Left lung (tissue), 4 donors: ENCODE measurements at regions not wholly inside any gene's neighbourhood (a gene's known extent, or its start where the extent isn't known, plus 50 kb on each side); places are given as distances from the start of the nearest gene placed in this dataset.

Experiments
- ATAC-seq: fragments of 200-7000 bp; cut with Tn5 transposase; one replicate; pipeline ENCODE4 v1.9.1; 2020; ENCODE audit warnings: moderate library complexity
- DNase-seq, 4 donors: peaks; one replicate each; pipeline ENCODE4 v3.0.0-alpha.2; 2013 to 2020
- H3K27ac ChIP-seq, 2 donors: fragments of 200-600 bp; sonication (generic) in 1 of 2; one replicate each; pipeline versions ENCODE4 v1.5.0 to v1.8.0; 2020 to 2021
- H3K27me3 ChIP-seq, 2 donors: fragments of 200-600 bp; sonication (generic) in 1 of 2; one replicate each; pipeline versions ENCODE4 v1.5.0 to v1.8.0; 2020 to 2021
- H3K36me3 ChIP-seq, 2 donors: fragments of 200-600 bp; sonication (generic) in 1 of 2; one replicate each; pipeline versions ENCODE4 v1.5.0 to v1.8.0; 2020 to 2021
- H3K4me1 ChIP-seq, 2 donors: fragments of 200-600 bp; one replicate each; pipeline ENCODE4 v1.8.0; 2021
- H3K4me3 ChIP-seq, 2 donors: fragments of 200-600 bp; sonication (generic) in 1 of 2; one replicate each; pipeline versions ENCODE4 v1.5.0 to v1.8.0; 2020 to 2021; ENCODE audit warnings: mild to moderate bottlenecking in 1 of 2
- H3K9me3 ChIP-seq, 2 donors: fragments of 200-600 bp; sonication (generic) in 1 of 2; one replicate each; pipeline versions ENCODE4 v1.5.0 to v1.8.0; 2020 to 2021
- intact Hi-C, 2 donors: fragments of 100-400 bp; cut with DNase I; formaldehyde crosslinking; loops; one replicate each; pipeline versions ENCODE4 v1.11.2 to v1.14.2; 2022
- TF ChIP-seq, protein P1 (sequence below), 2 donors: fragments of 200-600 bp; sonication (generic) in 1 of 2; IDR thresholded peaks; one replicate each; pipeline versions ENCODE4 v1.5.0 to v1.8.0; 2021; ENCODE audit warnings: antibody characterized with exemption in 2 of 2
- donor health status: DM: no; HTN: yes; CAD: no.
- donor health status: DM: no; HTN: no; CAD: no.

DNA sequence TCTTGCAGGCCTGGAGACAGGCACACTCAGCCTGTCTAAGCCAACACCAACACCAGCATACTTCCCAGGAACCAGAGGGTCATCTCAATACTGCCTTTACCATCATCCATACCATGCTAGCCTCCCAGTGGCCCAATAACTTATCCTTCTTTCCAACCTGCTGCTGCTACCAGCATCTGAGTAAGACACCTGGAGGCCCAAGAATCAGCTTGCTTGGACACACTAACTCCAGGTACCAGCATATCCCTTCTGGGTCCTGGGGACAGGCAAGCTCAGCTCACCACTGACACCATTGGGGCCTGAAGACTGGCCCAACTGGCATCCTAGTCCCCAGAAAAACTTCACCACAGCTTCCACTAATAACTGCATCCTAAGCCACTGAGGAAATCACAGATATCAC lies 205.3 kb downstream of the CD109 start:
- TF ChIP-seq, protein P1, sequence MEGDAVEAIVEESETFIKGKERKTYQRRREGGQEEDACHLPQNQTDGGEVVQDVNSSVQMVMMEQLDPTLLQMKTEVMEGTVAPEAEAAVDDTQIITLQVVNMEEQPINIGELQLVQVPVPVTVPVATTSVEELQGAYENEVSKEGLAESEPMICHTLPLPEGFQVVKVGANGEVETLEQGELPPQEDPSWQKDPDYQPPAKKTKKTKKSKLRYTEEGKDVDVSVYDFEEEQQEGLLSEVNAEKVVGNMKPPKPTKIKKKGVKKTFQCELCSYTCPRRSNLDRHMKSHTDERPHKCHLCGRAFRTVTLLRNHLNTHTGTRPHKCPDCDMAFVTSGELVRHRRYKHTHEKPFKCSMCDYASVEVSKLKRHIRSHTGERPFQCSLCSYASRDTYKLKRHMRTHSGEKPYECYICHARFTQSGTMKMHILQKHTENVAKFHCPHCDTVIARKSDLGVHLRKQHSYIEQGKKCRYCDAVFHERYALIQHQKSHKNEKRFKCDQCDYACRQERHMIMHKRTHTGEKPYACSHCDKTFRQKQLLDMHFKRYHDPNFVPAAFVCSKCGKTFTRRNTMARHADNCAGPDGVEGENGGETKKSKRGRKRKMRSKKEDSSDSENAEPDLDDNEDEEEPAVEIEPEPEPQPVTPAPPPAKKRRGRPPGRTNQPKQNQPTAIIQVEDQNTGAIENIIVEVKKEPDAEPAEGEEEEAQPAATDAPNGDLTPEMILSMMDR (IDR thresholded peaks at IDR 0.05), result no peak
- Histone ChIP-seq H3K4me1 (no peaks in the 10 kb centered on the region), H3K27ac (no peak overlapping the region), H3K27me3 (no peaks in the 10 kb centered on the region), H3K9me3 (peaks cover 0 to 31% of the 10 kb centered on the region in 2 donors), H3K36me3 (no peaks in the 10 kb centered on the region), H3K4me3 (no peak overlapping the region)
- DNase-seq, result no peak
- ATAC-seq, result no peak
- intact Hi-C loops, result no loop called here

DNA sequence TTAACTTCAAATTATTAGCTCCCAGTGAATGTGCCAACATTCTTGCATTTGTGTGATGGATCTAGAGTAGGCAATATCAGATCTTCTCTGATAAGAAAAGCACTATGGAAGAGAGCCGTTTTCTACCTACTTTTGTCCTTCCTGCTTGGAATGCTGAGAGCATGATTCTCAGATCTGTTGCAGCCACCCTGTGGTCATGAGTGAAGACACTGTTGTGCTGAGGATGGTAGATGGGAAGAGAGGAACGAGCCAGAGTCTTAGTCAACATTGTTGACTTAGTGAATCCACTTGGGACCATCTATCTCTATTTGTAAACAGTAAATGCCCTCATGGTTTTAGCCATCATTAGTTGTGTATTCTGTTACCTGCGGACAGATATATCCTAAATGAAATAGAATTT lies 202.6 kb downstream of the CD109 start:
- Histone ChIP-seq H3K27ac (no peak overlapping the region), H3K36me3 (no peaks in the 10 kb centered on the region), H3K4me3 (no peak overlapping the region), H3K27me3 (no peaks in the 10 kb centered on the region), H3K9me3 (peaks cover 0 to 31% of the 10 kb centered on the region in 2 donors), H3K4me1 (no peaks in the 10 kb centered on the region)
- DNase-seq (no peak), ATAC-seq (no peak)
- TF ChIP-seq, protein P1 (IDR thresholded peaks at IDR 0.05), result no peak
- intact Hi-C loops, result no loop called here

DNA sequence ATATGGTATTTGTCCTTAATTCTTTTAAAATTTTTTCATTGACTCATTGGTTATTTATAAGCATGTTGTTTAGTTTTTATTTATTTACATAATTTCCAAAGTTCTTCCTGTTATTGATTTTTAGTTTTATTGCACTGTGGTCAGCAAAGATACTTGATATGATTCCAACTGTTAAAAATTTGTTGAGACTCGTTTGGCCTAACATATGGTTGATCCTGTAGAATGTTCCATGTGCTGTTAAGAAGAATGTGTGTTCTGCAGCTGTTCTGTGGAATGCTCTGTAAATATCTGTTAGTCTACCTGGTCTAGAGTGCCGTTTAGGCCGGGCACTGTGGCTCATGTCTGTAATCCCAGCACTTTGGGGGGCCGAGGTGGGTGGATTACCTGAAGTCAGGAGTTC lies 197.7 kb downstream of the CD109 start:
- H3K27me3 ChIP-seq, result no peaks in the 10 kb centered on the region
- TF ChIP-seq, protein P1 (IDR thresholded peaks at IDR 0.05), result no peak
- H3K27ac ChIP-seq, result no peak overlapping the region
- H3K4me1 ChIP-seq, result no peaks in the 10 kb centered on the region
- no peaks in the 10 kb centered on the region for H3K36me3 ChIP-seq
- no peaks in the 10 kb centered on the region for H3K9me3 ChIP-seq
- H3K4me3 ChIP-seq, result no peak overlapping the region
- DNase-seq (no peak), ATAC-seq (no peak)
- intact Hi-C loops, result no loop called here

DNA sequence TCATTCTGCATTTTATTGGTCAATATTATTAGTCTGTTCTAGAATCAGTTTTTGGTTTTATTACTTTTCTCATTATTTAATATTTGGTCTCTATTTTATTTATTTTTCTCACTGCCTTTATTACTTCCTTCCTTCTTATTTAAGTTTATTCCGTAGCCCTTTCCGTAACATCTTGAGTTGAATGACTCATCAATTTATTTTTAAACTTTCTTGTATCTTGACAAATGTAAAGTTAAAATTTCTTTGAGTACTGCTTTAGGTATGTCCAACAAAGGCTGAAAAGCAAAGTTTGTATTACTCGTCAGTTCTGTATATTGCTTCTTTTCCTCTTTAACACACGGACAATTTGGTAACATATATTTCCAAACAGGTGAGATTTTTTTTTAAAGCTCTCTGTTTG lies 192.0 kb downstream of the CD109 start:
- Histone ChIP-seq H3K4me3 (no peak overlapping the region), H3K27ac (no peak overlapping the region), H3K36me3 (no peaks in the 10 kb centered on the region), H3K4me1 (no peaks in the 10 kb centered on the region), H3K27me3 (no peaks in the 10 kb centered on the region), H3K9me3 (no peaks in the 10 kb centered on the region)
- intact Hi-C loops, result no loop called here
- TF ChIP-seq, protein P1 (IDR thresholded peaks at IDR 0.05), result no peak
- DNase-seq (no peak), ATAC-seq (no peak)

DNA sequence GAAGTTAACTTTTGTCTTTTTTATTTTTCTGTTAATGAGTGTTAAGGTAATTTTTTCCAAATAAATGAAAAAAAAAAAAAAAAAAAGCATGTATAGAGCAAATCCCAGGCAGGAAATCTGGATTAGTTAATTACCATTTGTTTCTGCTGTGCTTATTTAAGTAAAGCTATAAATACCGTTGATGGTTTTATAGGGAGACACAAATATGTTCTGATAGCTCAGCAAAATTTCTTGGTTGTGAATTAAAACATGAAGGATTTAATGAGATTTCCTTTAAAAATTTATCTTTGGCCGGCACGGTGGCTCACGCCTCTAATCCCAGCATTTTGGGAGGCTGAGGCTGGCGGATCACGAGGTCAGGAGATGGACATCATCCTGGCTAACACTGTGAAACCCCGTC lies 189.4 kb downstream of the CD109 start:
- intact Hi-C loops, result no loop called here
- ATAC-seq (no peak), DNase-seq (no peak)
- Histone ChIP-seq H3K4me3 (no peak overlapping the region), H3K27me3 (no peaks in the 10 kb centered on the region), H3K36me3 (no peaks in the 10 kb centered on the region), H3K27ac (no peak overlapping the region), H3K4me1 (no peaks in the 10 kb centered on the region), H3K9me3 (no peaks in the 10 kb centered on the region)
- TF ChIP-seq, protein P1 (IDR thresholded peaks at IDR 0.05), result no peak
